CD4-positive, alpha-beta T cell treated with Interleukin-6 for 4 hours (primary cell): ENCODE measurements at regions not wholly inside any gene's neighbourhood (a gene's known extent, or its start where the extent isn't known, plus 50 kb on each side); places are given as distances from the start of the nearest gene placed in this dataset.

Experiments used
- DNase-seq: peaks from one replicate; pipeline ENCODE4 v3.0.0-alpha.2; 2020; ENCODE audit warnings: mixed read lengths

- DNase-seq: no peak
These were observed 52.8 kb upstream of the TUT7 start for GRCh38 chr9:86407022-86407421.

- DNase-seq: no peak
These were observed 52.2 kb upstream of the TUT7 start for GRCh38 chr9:86406366-86406765.

- DNase-seq: no peak
These were observed 51.7 kb upstream of the TUT7 start for GRCh38 chr9:86405926-86406325.

GRCh38 chr9:86405086-86405491 is 50.9 kb upstream of the TUT7 start:
- DNase-seq: no peak
